ENCODE measurements at regions not wholly inside any gene's neighbourhood (a gene's known extent, or its start where the extent isn't known, plus 50 kb on each side); places are given as distances from the start of the nearest gene placed in this dataset.

DNA sequence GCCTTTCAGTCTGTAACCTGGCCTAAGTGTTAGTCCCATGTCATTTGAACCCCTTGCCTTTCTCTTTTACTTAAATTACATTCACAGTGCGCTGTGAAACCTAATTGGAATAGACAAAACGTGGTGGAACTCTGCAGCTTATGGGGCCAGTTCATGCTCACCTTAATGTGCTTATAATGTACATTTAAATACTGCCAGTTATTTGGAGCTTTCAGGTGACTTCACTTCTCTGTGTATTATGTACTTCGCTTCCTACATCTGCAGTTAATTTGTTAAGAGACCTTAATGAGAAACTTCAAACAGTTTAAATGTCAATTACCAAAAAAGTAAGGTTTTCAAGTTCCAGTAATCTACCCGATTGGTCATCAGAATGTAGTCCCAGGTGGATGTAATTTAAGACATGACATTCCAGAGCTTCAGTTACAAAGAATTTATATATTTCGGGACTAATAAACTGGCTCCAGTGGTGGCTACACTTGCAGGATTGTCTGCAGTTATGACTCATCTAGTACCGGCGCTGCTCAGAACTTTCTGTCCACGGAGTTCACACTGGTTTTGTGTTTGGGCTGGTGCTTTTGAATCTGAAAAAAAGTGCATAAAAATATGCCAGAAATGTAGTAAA lies 125.3 kb downstream of the TM9SF2 start:
- H3K4me3 Mint-ChIP-seq, result no peak overlapping the region
- peaks cover 13% of the 10 kb centered on the region for H3K27me3 Mint-ChIP-seq (ENCODE audit: low read depth)
- no peak overlapping the region for H3K27ac Mint-ChIP-seq
- no peak for DNase-seq (ENCODE audit: low spot score)
- H3K9me3 Mint-ChIP-seq, result no peaks in the 10 kb centered on the region
- H3K4me1 Mint-ChIP-seq (ENCODE audit: low read depth), result peaks cover 2% of the 10 kb centered on the region
- H3K36me3 Mint-ChIP-seq (ENCODE audit: low read depth), result no peaks in the 10 kb centered on the region

DNA sequence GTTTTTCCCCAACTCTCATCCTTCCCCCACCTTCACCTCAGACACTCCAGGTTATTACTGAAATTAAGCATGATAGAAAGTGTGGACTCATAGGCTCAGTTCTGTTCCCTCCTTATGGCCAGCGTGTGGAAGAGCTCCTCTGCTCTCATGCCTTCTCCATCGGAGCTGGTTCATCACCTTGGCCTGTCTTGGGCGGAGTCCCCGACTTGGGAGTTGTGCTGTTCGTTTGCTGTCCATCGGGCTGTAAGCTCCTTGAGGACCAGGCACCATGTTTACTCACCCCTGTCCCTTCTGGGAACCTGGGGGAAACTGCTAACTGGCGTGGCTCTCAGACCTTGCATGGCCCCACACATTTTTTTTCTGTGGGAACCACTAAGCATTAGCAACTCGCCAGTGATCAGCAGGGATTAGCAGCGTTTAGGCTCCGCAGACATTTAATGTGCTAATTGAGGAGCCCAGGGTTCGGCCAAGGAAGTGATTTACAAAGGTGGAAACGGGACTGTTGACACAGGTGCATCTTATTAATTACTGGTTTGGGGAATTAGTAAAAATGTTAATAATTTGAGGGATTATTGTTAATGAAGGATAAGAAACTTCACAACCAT lies 123.8 kb downstream of the TM9SF2 start:
- Mint-ChIP-seq H3K27me3 (ENCODE audit: low read depth) (peaks cover 13% of the 10 kb centered on the region), H3K9me3 (no peaks in the 10 kb centered on the region), H3K36me3 (ENCODE audit: low read depth) (no peaks in the 10 kb centered on the region), H3K4me3 (no peak overlapping the region), H3K4me1 (ENCODE audit: low read depth) (peaks cover 2% of the 10 kb centered on the region), H3K27ac (no peak overlapping the region)
- DNase-seq (ENCODE audit: low spot score), result no peak

DNA sequence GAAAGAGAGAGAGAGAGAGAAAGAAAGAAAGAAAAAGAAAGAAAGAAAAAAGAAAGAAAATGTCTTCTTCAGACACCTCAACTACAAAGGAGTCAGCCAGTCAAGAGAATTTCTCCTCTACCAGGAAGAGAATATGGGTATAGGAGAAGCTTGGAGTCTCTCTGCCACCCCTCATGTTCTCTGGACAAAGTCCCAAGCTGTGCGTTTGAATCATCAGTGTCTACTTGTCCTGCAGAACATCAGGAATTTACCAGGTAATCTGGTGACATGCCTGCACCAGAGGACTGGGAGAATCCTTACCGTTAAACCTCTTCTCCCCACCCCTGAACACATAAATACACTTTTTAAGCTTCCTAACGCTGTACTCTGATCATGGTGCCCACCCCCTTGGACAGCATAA lies 119.5 kb downstream of the TM9SF2 start:
- DNase-seq (ENCODE audit: low spot score), result no peak
- no peak overlapping the region for H3K27ac Mint-ChIP-seq
- peaks cover 9% of the 10 kb centered on the region for H3K27me3 Mint-ChIP-seq (ENCODE audit: low read depth)
- no peak overlapping the region for H3K4me3 Mint-ChIP-seq
- H3K9me3 Mint-ChIP-seq, result no peaks in the 10 kb centered on the region
- peaks cover 5% of the 10 kb centered on the region for H3K4me1 Mint-ChIP-seq (ENCODE audit: low read depth)
- no peaks in the 10 kb centered on the region for H3K36me3 Mint-ChIP-seq (ENCODE audit: low read depth)

DNA sequence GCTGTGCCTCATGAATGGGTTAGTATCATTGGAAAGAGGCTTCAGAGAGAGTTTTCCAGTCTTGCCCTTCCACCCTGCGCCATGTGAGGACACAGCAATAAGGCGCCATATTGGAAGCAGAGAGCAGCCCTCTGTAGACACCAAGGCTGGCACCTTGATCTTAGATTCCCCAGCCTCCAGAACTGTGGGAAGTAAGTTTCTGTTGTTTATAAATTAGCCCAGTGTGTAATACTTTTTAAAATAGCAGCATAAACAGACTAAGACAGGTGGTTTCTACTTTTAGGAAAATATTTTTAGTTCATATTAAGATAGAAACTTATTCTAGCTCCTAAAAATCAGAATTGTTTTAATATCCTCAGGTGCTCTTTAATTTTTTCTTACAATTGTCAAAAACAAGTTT lies 117.9 kb downstream of the TM9SF2 start:
- H3K27ac Mint-ChIP-seq, result no peak overlapping the region

DNA sequence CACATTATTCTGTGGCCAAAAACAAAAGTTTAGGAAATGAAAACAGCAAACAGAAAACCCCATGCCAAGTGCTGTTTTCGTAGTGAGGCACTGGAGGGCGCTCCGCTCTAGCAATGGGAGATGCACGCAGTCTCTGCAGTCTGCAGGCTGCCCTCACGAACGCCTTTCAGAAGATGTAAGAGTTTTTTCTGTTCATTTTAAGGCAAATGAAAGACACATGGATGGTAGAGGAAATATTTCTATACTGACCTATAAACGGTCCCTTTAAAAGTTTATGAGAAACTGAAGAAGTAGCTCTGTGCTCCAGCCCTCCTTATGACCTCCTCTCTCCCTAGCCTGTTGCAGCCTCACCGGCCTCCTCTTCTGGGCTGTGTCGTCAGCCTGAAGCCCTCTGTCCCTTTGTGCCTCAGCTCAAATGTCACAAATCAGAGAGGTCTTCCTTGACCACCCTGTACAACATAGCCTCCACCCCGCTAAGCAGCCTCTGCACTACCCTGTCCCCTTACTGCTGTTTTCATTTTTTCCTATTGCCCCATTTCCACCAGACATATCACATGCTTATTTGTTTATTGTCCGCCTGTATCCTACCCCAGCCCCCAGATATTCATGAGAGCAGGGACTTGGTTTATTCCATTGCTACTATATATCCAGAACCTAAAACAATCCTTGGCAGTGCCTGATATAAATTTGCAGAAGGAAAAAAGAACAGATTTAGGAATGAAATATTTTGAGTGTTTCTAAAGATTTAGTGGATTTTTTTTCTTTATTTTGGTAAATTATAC lies 116.4 kb downstream of the TM9SF2 start:
- Mint-ChIP-seq H3K27ac (no peak overlapping the region), H3K4me1 (ENCODE audit: low read depth) (peaks cover 4% of the 10 kb centered on the region), H3K9me3 (no peaks in the 10 kb centered on the region), H3K27me3 (ENCODE audit: low read depth) (peaks cover 3% of the 10 kb centered on the region), H3K36me3 (ENCODE audit: low read depth) (no peaks in the 10 kb centered on the region), H3K4me3 (no peak overlapping the region)
- no peak for DNase-seq (ENCODE audit: low spot score)

More for the DNA sequence above, 117.9 kb downstream of the TM9SF2 start:
- Mint-ChIP-seq H3K36me3 (ENCODE audit: low read depth) (no peaks in the 10 kb centered on the region), H3K9me3 (no peaks in the 10 kb centered on the region), H3K4me1 (ENCODE audit: low read depth) (peaks cover 4% of the 10 kb centered on the region), H3K4me3 (no peak overlapping the region), H3K27me3 (ENCODE audit: low read depth) (peaks cover 5% of the 10 kb centered on the region)
- DNase-seq (ENCODE audit: low spot score), result no peak

DNA sequence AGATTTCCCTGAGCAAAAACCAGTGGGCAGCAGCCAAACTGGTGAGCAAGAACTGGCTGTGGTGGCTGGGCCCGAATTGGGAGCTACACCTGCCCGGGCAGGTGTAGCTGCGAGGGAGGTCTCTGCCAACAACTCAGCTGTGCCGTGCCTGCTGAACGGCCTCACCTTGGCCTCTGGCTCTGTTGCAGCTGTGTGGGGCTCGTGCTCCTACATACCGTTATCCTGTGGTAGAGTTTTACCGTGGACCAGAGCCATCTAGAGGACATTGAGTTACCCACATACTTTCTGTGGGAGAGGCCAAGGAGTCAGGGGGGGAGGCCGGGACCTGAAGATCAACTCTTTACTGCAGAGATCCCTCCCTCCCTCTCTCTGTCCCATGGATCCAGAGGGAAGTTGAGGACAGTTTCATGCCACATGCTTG lies 113.2 kb downstream of the TM9SF2 start:
- Mint-ChIP-seq H3K27me3 (ENCODE audit: low read depth) (no peaks in the 10 kb centered on the region), H3K27ac (no peak overlapping the region), H3K9me3 (no peaks in the 10 kb centered on the region), H3K36me3 (ENCODE audit: low read depth) (no peaks in the 10 kb centered on the region), H3K4me3 (no peak overlapping the region), H3K4me1 (ENCODE audit: low read depth) (peaks cover 8% of the 10 kb centered on the region)
- no peak for DNase-seq (ENCODE audit: low spot score)
